ENCODE measurements at regions not wholly inside any gene's neighbourhood (a gene's known extent, or its start where the extent isn't known, plus 50 kb on each side); places are given as distances from the start of the nearest gene placed in this dataset.

GRCh38 chr14:40485688-40486087, 1053.5 kb upstream of the FBXO33 start:
- TF ChIP-seq ZNF274 (IDR thresholded peaks at IDR 0.05; ENCODE audit: low read depth, low read length): no peak
- no peak for TF ChIP-seq YY1 (IDR thresholded peaks at IDR 0.05; ENCODE audit: insufficient read depth, insufficient read length)
